ENCODE measurements at regions not wholly inside any gene's neighbourhood (a gene's known extent, or its start where the extent isn't known, plus 50 kb on each side); places are given as distances from the start of the nearest gene placed in this dataset.

- H3K27me3 Mint-ChIP-seq (ENCODE audit: low read depth): peaks cover 3% of the 10 kb centered on the region
- TF ChIP-seq, protein P1, sequence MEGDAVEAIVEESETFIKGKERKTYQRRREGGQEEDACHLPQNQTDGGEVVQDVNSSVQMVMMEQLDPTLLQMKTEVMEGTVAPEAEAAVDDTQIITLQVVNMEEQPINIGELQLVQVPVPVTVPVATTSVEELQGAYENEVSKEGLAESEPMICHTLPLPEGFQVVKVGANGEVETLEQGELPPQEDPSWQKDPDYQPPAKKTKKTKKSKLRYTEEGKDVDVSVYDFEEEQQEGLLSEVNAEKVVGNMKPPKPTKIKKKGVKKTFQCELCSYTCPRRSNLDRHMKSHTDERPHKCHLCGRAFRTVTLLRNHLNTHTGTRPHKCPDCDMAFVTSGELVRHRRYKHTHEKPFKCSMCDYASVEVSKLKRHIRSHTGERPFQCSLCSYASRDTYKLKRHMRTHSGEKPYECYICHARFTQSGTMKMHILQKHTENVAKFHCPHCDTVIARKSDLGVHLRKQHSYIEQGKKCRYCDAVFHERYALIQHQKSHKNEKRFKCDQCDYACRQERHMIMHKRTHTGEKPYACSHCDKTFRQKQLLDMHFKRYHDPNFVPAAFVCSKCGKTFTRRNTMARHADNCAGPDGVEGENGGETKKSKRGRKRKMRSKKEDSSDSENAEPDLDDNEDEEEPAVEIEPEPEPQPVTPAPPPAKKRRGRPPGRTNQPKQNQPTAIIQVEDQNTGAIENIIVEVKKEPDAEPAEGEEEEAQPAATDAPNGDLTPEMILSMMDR (IDR thresholded peaks at IDR 0.05; ENCODE audit: unreplicated experiment in 3 of 3): no peak
- H3K9me3 Mint-ChIP-seq: no peaks in the 10 kb centered on the region
- H3K4me1 Mint-ChIP-seq: no peaks in the 10 kb centered on the region
- H3K27ac Mint-ChIP-seq: no peak overlapping the region
- H3K4me3 Mint-ChIP-seq: no peak overlapping the region
- no peaks in the 10 kb centered on the region for H3K36me3 Mint-ChIP-seq (ENCODE audit: low read depth)
Measured at GRCh38 chr10:90988802-90989201, 67.9 kb upstream of the ANKRD1 start.

DNA sequence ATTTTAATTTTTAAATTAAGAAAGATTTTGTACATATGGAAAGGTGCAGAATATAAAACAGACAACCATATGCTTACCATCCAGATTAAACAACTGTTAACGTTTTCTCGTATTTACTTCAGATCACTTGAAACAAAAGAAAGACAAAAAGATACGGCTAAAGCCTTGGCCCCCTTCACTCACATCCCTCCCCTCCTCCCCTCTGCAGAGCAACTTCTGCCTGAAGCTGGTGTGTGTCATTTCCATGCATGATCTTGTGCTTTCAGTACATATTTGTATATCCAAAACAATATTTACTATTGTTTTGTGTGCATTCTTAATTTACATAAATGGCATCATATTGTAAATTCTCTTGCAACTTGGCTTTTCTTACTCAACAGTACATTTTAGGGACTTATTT, 68.5 kb upstream of the ANKRD1 start:
- H3K27ac Mint-ChIP-seq: no peak overlapping the region
- no peak overlapping the region for H3K4me3 Mint-ChIP-seq
- TF ChIP-seq, protein P1 (IDR thresholded peaks at IDR 0.05; ENCODE audit: unreplicated experiment in 3 of 3): no peak
- no peaks in the 10 kb centered on the region for H3K4me1 Mint-ChIP-seq
- H3K27me3 Mint-ChIP-seq (ENCODE audit: low read depth): no peaks in the 10 kb centered on the region
- no peaks in the 10 kb centered on the region for H3K9me3 Mint-ChIP-seq
- H3K36me3 Mint-ChIP-seq (ENCODE audit: low read depth): no peaks in the 10 kb centered on the region

DNA sequence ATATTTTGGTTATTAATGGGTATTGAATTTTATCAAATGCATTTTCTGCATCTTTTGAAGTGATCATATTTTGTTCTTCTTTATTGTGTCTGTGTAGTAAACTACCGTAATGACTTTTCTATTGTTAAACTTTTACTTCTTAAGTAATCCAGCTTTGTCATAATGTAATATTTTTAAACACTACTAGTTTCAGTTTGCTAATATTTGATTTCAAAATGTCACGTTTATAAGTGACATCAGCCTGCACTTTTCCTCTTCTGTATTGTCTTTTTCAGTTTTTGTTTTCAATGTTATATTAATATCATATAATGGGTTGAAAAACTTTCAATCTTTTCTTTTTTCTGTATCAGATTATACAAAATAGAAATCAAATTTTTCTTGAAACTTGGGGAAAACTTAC, 71.6 kb upstream of the ANKRD1 start:
- Mint-ChIP-seq H3K9me3 (no peaks in the 10 kb centered on the region), H3K27me3 (ENCODE audit: low read depth) (no peaks in the 10 kb centered on the region), H3K4me1 (no peaks in the 10 kb centered on the region), H3K27ac (no peak overlapping the region), H3K4me3 (no peak overlapping the region), H3K36me3 (ENCODE audit: low read depth) (no peaks in the 10 kb centered on the region)
- TF ChIP-seq, protein P1 (IDR thresholded peaks at IDR 0.05; ENCODE audit: unreplicated experiment in 3 of 3): no peak

GRCh38 chr10:90993340-90993739, 72.5 kb upstream of the ANKRD1 start:
- no peaks in the 10 kb centered on the region for H3K36me3 Mint-ChIP-seq (ENCODE audit: low read depth)
- no peaks in the 10 kb centered on the region for H3K9me3 Mint-ChIP-seq
- H3K4me1 Mint-ChIP-seq: peaks cover 6% of the 10 kb centered on the region
- no peaks in the 10 kb centered on the region for H3K27me3 Mint-ChIP-seq (ENCODE audit: low read depth)
- TF ChIP-seq, protein P1 (IDR thresholded peaks at IDR 0.05; ENCODE audit: unreplicated experiment in 3 of 3): no peak
- no peak overlapping the region for H3K4me3 Mint-ChIP-seq
- no peak overlapping the region for H3K27ac Mint-ChIP-seq

GRCh38 chr10:90997670-90998069, 76.8 kb upstream of the ANKRD1 start:
- H3K9me3 Mint-ChIP-seq: no peaks in the 10 kb centered on the region
- TF ChIP-seq, protein P1 (IDR thresholded peaks at IDR 0.05; ENCODE audit: unreplicated experiment in 3 of 3): no peak
- no peak overlapping the region for H3K4me3 Mint-ChIP-seq
- H3K27me3 Mint-ChIP-seq (ENCODE audit: low read depth): no peaks in the 10 kb centered on the region
- H3K4me1 Mint-ChIP-seq: peaks cover 26% of the 10 kb centered on the region
- H3K27ac Mint-ChIP-seq: no peak overlapping the region
- no peaks in the 10 kb centered on the region for H3K36me3 Mint-ChIP-seq (ENCODE audit: low read depth)

- Mint-ChIP-seq H3K9me3 (no peaks in the 10 kb centered on the region), H3K4me1 (peaks cover 36% of the 10 kb centered on the region), H3K4me3 (no peak overlapping the region), H3K27me3 (ENCODE audit: low read depth) (no peaks in the 10 kb centered on the region), H3K27ac (no peak overlapping the region), H3K36me3 (ENCODE audit: low read depth) (no peaks in the 10 kb centered on the region)
- TF ChIP-seq, protein P1 (IDR thresholded peaks at IDR 0.05; ENCODE audit: unreplicated experiment in 3 of 3): no peak
Measured at GRCh38 chr10:90998733-90999511, 78.0 kb upstream of the ANKRD1 start.

Measured in nephron (organoid).